Suprapubic skin (tissue), 4 donors: ENCODE measurements at regions not wholly inside any gene's neighbourhood (a gene's known extent, or its start where the extent isn't known, plus 50 kb on each side); places are given as distances from the start of the nearest gene placed in this dataset.
A peak's percentile ranks its signal among the peaks of the same experiment; 100 is the strongest.

Experiments used
- DNase-seq, 2 donors: peaks; one replicate each; pipeline ENCODE4 v3.0.0-alpha.2; 2019; ENCODE audit warnings: low spot score in 2 of 2
- H3K27ac ChIP-seq: fragments of 200-600 bp; sonication (generic); one replicate; pipeline ENCODE4 v1.5.1; 2019
- H3K27me3 ChIP-seq: fragments of 200-600 bp; sonication (generic); one replicate; pipeline ENCODE4 v1.5.1; 2019
- H3K36me3 ChIP-seq: fragments of 200-600 bp; sonication (generic); one replicate; pipeline ENCODE4 v1.5.1; 2019
- H3K4me1 ChIP-seq: fragments of 200-600 bp; sonication (generic); one replicate; pipeline ENCODE4 v1.5.1; 2019
- H3K4me3 ChIP-seq: fragments of 200-600 bp; sonication (generic); one replicate; pipeline ENCODE4 v1.5.1; 2019; ENCODE audit warnings: mild to moderate bottlenecking
- H3K9me3 ChIP-seq: fragments of 200-600 bp; sonication (generic); one replicate; pipeline ENCODE4 v1.5.1; 2019
- EP300 ChIP-seq: sonication (generic); formaldehyde crosslinking; IDR thresholded peaks from one replicate; pipeline ENCODE4 v1.6.1; 2017; ENCODE audit warnings: antibody characterized with exemption
- POLR2A ChIP-seq, 2 donors: fragments of 450-650 bp; IDR thresholded peaks; one replicate each; pipeline ENCODE4 v1.6.1; 2017; ENCODE audit warnings: antibody characterized with exemption in 2 of 2, mild to moderate bottlenecking in 2 of 2, moderate library complexity in 2 of 2
- POLR2AphosphoS5 ChIP-seq, 3 donors: sonication (generic); formaldehyde crosslinking; IDR thresholded peaks; one replicate each; pipeline ENCODE4 v1.6.1; 2017; ENCODE audit warnings: antibody characterized with exemption in 3 of 3
- WGBS: methylation state at CpG from one replicate; pipeline ENCODE4 v1.1.5; 2018; 5-methylcytosine and 5-hydroxymethylcytosine counted together
- TF ChIP-seq, protein P1 (sequence below), 2 donors: fragments of 200-600 bp in 1 of 2; fragments of 450-650 bp in 1 of 2; sonication (generic) in 1 of 2; IDR thresholded peaks; one replicate each; pipeline ENCODE4 v1.5.1; 2016 to 2019; ENCODE audit warnings: antibody characterized with exemption in 2 of 2, mild to moderate bottlenecking in 1 of 2, moderate library complexity in 1 of 2

DNA sequence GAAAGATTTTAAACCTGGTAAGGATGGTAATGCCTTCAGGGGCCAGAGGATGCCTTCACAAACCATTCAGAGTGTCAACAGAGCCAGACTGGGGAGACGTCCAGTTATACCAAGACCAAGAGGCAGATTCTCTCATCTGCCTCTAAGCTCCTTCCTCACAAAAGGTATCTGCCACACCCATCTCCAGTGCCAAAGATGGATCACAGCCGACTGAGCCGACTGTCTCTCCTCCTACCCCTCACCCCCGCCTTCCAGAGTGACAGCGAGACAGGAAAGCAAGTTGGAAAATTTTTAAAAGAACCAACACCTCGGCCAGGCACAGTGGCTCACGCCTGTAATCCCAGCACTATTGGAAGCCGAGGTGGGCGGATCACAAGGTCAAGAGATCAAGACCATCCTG lies 79.1 kb upstream of the AKIP1 start:
- Histone ChIP-seq H3K27ac (peak overlapping the region; percentile 73), H3K4me3 (no peak overlapping the region), H3K4me1 (peaks cover 26% of the 10 kb centered on the region), H3K36me3 (no peaks in the 10 kb centered on the region), H3K9me3 (no peaks in the 10 kb centered on the region), H3K27me3 (no peaks in the 10 kb centered on the region)
- no peak for DNase-seq
- WGBS, result 39% methylated on average over 9 of the region's 9 CpGs
- TF ChIP-seq, protein P1, sequence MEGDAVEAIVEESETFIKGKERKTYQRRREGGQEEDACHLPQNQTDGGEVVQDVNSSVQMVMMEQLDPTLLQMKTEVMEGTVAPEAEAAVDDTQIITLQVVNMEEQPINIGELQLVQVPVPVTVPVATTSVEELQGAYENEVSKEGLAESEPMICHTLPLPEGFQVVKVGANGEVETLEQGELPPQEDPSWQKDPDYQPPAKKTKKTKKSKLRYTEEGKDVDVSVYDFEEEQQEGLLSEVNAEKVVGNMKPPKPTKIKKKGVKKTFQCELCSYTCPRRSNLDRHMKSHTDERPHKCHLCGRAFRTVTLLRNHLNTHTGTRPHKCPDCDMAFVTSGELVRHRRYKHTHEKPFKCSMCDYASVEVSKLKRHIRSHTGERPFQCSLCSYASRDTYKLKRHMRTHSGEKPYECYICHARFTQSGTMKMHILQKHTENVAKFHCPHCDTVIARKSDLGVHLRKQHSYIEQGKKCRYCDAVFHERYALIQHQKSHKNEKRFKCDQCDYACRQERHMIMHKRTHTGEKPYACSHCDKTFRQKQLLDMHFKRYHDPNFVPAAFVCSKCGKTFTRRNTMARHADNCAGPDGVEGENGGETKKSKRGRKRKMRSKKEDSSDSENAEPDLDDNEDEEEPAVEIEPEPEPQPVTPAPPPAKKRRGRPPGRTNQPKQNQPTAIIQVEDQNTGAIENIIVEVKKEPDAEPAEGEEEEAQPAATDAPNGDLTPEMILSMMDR (IDR thresholded peaks at IDR 0.05), result no peak
- TF ChIP-seq POLR2A (IDR thresholded peaks at IDR 0.05) (no peak), EP300 (no peak), POLR2AphosphoS5 (IDR thresholded peaks at IDR 0.05) (no peak)

DNA sequence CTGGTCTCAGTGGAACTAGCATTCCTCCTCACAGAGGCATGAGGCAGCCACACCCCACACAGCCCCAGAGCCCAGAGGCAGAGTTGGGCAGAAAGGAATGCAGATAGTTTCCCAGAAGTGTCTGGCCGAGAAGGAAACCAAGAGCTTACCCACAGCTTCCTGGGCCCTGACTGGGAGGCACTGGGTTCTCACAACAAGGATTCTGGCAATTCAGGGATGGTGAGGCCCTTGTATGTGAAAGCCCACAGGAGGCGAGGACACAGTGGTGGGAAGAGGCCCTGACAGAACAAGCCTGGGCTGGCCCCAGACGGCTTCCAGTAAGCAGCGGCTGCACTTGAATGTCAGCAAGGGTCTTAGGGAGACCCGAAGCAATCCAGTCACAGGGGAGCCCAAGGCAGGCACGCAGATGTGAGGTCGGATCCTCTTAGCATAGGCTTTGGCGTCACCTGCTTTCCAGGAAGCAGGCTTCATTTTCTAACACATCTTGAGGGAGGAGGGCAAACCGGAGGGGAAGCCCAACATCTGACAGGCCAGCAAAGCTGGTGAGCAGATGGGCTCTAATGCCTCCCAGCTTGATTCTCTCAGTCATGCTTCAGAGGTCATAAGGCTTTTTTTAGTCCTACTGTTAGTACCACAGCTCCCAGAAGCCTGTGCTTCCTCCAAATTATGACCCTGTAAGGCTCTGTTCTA lies 78.3 kb upstream of the AKIP1 start:
- Histone ChIP-seq H3K4me1 (peaks cover 26% of the 10 kb centered on the region), H3K27ac (peak overlapping the region; percentile 73), H3K4me3 (no peak overlapping the region), H3K27me3 (no peaks in the 10 kb centered on the region), H3K36me3 (no peaks in the 10 kb centered on the region), H3K9me3 (no peaks in the 10 kb centered on the region)
- TF ChIP-seq, protein P1 (IDR thresholded peaks at IDR 0.05), result no peak
- TF ChIP-seq POLR2A (IDR thresholded peaks at IDR 0.05), result no peak
- TF ChIP-seq EP300, result no peak
- WGBS, result 20% methylated on average over 8 of the region's 9 CpGs
- peak in 1 of 2 donors; percentile 65 for DNase-seq

DNA sequence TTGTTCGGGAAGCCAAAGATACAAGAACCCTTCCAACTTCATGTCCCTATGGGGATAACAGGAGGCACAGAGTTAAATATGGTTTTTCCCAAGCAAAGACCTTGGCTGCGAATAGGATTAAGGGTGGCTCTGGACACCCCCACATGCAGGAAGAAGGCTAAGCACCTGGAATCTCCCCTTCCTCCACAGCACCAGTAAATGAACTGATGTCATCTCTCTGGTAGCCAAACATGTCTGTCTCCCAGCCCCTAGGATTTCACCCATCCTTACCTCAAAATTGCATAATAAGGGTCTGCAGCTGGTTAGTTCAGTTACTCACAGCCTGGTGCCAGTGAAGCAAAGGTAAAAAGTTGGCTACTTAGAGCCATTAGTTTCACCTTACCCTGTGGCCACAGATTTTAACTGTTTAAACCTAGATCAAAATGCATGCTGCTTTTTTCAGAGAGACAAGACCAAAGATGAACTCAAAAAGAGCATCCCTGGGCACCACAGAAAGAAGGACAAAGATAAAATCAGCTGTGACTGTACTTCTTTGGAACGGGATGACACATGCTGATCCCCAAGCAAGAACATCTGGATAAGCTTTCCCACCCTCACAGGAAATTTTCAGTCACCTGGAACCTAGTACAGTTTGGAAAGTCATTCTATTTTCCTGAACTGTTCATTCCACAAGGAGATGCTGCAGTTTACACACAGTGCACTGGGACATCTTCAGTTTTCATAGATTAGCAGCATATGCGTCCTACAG lies 77.2 kb upstream of the AKIP1 start:
- TF ChIP-seq POLR2A (IDR thresholded peaks at IDR 0.05) (no peak), EP300 (no peak), POLR2AphosphoS5 (IDR thresholded peaks at IDR 0.05) (no peak)
- TF ChIP-seq, protein P1 (IDR thresholded peaks at IDR 0.05), result no peak
- H3K27ac ChIP-seq, result no peak overlapping the region
- 58% methylated on average over 4 of the region's 4 CpGs for WGBS

DNA sequence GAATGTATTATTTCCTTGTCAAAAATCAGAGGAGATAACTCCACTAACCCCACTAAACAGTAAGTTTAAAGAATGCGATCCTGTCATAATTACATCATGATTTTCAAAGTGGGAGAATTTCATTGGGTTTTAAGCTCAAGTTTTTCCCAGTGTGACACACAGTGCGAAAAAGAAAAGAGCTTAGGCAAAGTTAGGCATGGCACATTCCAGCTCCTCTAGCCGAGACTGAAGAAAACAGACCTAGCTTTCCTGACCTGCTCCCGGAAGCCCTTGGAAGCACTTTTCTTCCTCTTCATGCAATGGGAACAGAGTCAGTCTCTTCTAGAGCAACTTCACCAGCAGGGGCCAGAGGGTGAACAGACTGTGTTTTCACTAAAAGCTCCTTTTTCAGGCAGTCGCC lies 76.6 kb upstream of the AKIP1 start:
- H3K4me3 ChIP-seq, result no peak overlapping the region
- no peaks in the 10 kb centered on the region for H3K27me3 ChIP-seq
- no peak overlapping the region for H3K27ac ChIP-seq
- DNase-seq, result peak in 1 of 2 donors; percentile 24
- TF ChIP-seq EP300 (no peak), POLR2AphosphoS5 (IDR thresholded peaks at IDR 0.05) (no peak), POLR2A (IDR thresholded peaks at IDR 0.05) (no peak)
- TF ChIP-seq, protein P1 (IDR thresholded peaks at IDR 0.05), result no peak
- H3K4me1 ChIP-seq, result peaks cover 34% of the 10 kb centered on the region
- H3K9me3 ChIP-seq, result no peaks in the 10 kb centered on the region
- 84% methylated on average over 5 of the region's 5 CpGs for WGBS
- H3K36me3 ChIP-seq, result no peaks in the 10 kb centered on the region

More for the DNA sequence above, 77.2 kb upstream of the AKIP1 start:
- no peaks in the 10 kb centered on the region for H3K9me3 ChIP-seq
- no peaks in the 10 kb centered on the region for H3K36me3 ChIP-seq
- H3K4me3 ChIP-seq, result no peak overlapping the region
- H3K27me3 ChIP-seq, result no peaks in the 10 kb centered on the region
- peaks cover 27% of the 10 kb centered on the region for H3K4me1 ChIP-seq
- DNase-seq, result peak in 1 of 2 donors; percentile 13

- Histone ChIP-seq H3K27ac (peak overlapping the region; percentile 19), H3K9me3 (no peaks in the 10 kb centered on the region), H3K4me1 (peaks cover 30% of the 10 kb centered on the region), H3K27me3 (no peaks in the 10 kb centered on the region), H3K4me3 (no peak overlapping the region), H3K36me3 (no peaks in the 10 kb centered on the region)
- peak in 1 of 2 donors; percentile 62 for DNase-seq
- WGBS, result 47% methylated on average over 7 of the region's 7 CpGs
- no peak for TF ChIP-seq EP300
- TF ChIP-seq POLR2AphosphoS5 (IDR thresholded peaks at IDR 0.05), result no peak
- TF ChIP-seq POLR2A (IDR thresholded peaks at IDR 0.05), result no peak
- TF ChIP-seq, protein P1 (IDR thresholded peaks at IDR 0.05), result no peak
Measured at GRCh38 chr11:8838248-8838647, 72.7 kb upstream of the AKIP1 start.
